Islet precursor cell (in vitro differentiated cells): ENCODE measurements at regions not wholly inside any gene's neighbourhood (a gene's known extent, or its start where the extent isn't known, plus 50 kb on each side); places are given as distances from the start of the nearest gene placed in this dataset.

ENCODE experiments used
- DNase-seq: peaks from one replicate; pipeline ENCODE4 v3.0.0-alpha.2; 2018

GRCh38 chr3:73781541-73781940, 156.8 kb upstream of the PDZRN3 start:
- no peak for DNase-seq

DNA sequence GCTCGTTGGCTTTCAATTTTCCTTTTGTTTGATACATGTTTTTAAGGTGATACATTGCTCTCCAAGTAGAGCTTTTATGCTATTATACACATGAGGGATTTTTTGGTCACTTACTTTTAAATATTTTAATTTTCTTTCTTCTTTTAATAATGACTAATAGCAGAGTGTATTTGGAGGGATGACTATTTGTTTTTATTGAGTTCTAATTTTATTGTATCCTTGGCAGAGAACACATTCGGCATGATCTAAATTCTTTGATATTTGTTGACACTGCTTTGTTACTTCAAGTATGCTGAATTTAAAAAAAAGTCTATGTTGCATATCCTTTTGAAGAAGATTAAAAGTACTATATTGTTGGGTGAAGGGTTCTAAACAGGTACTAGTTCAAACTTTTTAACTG, 149.9 kb upstream of the PDZRN3 start:
- DNase-seq, result no peak

DNA sequence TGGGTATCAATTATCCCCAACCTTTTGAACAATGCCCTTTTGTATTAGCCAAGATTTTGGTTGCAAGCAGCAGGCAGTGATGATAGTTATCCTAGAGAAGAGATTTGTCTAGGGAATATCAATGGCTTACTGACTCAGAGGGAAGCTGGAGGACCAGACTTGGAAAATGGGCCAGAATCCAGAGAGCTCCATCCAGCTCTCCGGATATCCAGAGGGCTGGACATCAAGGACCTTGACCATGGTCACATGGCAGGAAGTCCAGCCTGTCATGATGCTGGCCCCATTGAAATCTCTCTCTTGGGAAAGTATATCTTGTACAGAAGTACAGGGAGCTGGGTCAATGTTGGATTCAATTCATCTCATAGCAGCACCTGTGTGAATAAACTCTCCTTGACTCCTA, 148.5 kb upstream of the PDZRN3 start:
- no peak for DNase-seq

GRCh38 chr3:73772076-73772886, 147.5 kb upstream of the PDZRN3 start:
- DNase-seq, result no peak

DNA sequence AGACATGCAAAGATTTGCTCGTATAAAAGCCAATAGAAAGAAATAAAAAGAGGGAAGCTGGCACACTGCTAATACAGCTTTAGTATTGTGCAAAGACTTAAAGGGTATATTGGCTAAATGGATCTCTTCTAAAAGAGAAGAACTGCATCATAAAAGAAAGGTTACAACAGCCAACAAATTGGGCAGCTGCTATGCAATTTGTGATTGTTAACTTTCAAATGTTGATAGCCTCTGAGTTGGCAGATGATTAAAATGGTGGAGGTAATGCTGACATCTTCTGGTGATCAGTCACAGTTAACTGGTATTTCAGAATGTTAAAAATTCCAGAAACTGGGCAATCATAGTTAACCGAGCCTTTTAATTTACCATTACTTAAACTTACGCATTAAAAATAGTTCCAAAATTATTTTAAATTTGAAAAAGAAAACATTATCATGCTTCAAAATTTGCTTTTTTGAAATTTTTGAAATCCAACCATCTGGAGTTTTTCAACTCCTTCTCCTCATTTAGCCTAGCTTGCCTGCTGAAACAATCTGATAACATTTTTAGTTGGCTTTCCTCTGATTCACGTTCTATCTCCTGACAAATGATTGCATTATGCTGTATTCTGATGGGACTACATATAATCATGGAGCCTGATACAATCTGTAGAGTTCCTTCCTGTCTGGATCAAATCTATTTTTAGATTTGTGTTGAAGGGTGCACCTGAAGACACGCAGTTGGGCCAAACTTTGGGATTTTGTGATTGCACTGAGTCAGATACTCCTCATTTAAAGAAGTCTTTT, 144.0 kb upstream of the PDZRN3 start:
- no peak for DNase-seq

- DNase-seq, result no peak
These were observed 142.0 kb upstream of the PDZRN3 start for GRCh38 chr3:73766599-73767381.

- DNase-seq, result no peak
These were observed 141.3 kb upstream of the PDZRN3 start for GRCh38 chr3:73765878-73766545.

GRCh38 chr3:73762855-73763254, 138.1 kb upstream of the PDZRN3 start:
- no peak for DNase-seq

DNA sequence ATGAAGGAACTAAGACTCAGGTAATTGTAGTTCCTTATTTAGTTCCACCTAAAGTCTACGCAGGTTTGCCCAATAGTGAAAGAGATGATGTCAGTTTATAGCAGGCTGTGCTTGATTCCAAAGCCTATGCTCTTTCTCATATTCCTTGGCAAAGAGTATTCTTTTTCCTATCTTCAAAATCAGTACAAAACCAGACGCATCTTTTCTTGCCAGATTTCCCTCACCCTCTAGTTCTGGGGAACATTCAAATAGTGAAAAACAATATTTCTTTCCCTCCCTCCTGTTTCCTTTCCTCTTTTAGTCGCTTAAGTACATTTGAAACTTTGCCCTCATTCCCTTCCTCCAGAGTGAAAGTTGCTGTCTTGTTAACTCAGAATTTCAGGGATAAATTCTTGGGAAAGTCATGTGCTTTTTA, 134.6 kb upstream of the PDZRN3 start:
- DNase-seq, result no peak

GRCh38 chr3:73757536-73757935, 132.8 kb upstream of the PDZRN3 start:
- DNase-seq, result no peak

DNA sequence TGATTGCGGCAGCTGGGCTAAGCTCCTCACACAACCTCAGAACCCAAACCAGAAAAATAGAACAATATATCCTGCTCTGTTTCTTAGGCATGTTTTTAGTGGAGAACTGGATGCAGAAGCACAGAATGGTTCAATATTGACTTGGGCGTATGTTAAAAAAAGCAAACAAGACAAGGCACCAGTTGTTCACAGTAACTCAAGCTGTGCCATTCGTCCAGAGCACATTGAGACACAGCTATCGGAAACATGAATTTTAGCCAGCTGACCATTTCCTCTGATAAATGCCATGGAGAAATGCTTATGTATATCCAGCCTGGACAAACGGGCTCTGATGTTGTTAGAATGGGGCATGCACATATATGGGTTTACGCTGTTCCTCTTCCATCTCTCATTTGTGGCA, 129.2 kb upstream of the PDZRN3 start:
- DNase-seq, result no peak

GRCh38 chr3:73752338-73752737, 127.6 kb upstream of the PDZRN3 start:
- DNase-seq, result no peak

GRCh38 chr3:73746623-73747022, 121.9 kb upstream of the PDZRN3 start:
- DNase-seq, result no peak

- DNase-seq, result no peak
These were observed 120.9 kb upstream of the PDZRN3 start for GRCh38 chr3:73745526-73746191.

GRCh38 chr3:73743551-73743950, 118.8 kb upstream of the PDZRN3 start:
- DNase-seq, result no peak

- no peak for DNase-seq
These were observed 115.2 kb upstream of the PDZRN3 start for GRCh38 chr3:73739791-73740453.

DNA sequence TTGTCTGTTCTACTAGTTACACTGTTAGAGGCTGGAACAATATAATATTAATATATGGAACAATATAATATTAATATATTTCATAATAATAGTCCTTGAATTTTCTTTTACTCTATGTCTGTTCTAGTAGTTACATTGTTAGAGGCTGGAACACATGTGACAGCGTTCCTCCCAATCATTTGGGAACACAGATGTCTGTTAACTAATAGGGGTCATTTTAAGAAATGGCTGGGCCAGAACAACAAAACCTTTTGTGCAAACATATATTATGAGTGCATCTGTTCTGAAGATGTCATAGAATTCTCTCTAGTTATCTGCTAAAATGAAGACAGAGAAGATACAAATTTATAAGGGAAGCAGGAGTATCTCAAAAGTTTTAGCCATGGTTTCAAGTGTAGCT, 114.0 kb upstream of the PDZRN3 start:
- no peak for DNase-seq

GRCh38 chr3:73734211-73735089, 109.7 kb upstream of the PDZRN3 start:
- no peak for DNase-seq

- DNase-seq, result no peak
These were observed 109.0 kb upstream of the PDZRN3 start for GRCh38 chr3:73733746-73734145.

DNA sequence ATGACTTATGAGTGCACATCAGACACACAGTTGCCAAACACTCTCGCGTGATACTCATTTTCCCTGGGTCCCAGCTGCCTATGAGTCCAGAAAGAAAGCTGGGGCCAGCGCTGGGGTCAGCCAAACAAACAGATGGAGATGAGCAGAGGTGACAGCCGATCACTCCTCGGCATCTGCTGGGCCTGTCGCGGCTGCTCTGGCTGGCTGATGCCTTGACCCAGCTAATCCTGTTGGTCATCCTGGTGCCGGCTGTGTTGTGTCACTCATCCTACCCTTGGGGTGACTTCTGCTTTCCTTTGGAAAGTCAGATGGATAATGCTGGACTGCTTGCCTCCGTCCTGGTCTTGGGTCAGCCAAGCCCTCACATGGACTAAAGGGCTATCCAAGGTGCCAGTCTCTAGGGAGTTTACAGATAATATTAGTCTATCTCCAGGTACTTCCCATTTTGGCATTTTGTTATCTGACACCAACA, 105.3 kb upstream of the PDZRN3 start:
- DNase-seq, result peak; percentile 62

- peak; percentile 58 for DNase-seq
These were observed 103.1 kb upstream of the PDZRN3 start for GRCh38 chr3:73727854-73728253.
